Trophoblast cell (in vitro differentiated cells and primary cell): ENCODE measurements at regions not wholly inside any gene's neighbourhood (a gene's known extent, or its start where the extent isn't known, plus 50 kb on each side); places are given as distances from the start of the nearest gene placed in this dataset.

ENCODE experiments used
- DNase-seq, 2 donors: peaks; one replicate each; pipeline ENCODE4 v3.0.0-alpha.2; 2016
- H2AFZ ChIP-seq: 2 replicates; pipeline ENCODE4 v1.6.1; 2013; ENCODE audit warnings: low read length, moderate library complexity, mild to moderate bottlenecking; ENCODE audit not compliant: insufficient read depth, poor library complexity
- H2AK5ac ChIP-seq: 2 replicates; pipeline ENCODE4 v1.6.1; 2013; ENCODE audit warnings: mild to moderate bottlenecking, low read length
- H2BK120ac ChIP-seq: 2 replicates; pipeline ENCODE4 v1.6.1; 2013; ENCODE audit warnings: low read length, mild to moderate bottlenecking, moderate library complexity; ENCODE audit not compliant: insufficient read depth, poor library complexity
- H2BK12ac ChIP-seq: 2 replicates; pipeline ENCODE4 v1.6.1; 2013; ENCODE audit warnings: mild to moderate bottlenecking, low read length, moderate library complexity
- H2BK5ac ChIP-seq: 2 replicates; pipeline ENCODE4 v1.6.1; 2013; ENCODE audit warnings: low read length, low read depth, moderate library complexity, mild to moderate bottlenecking; ENCODE audit not compliant: poor library complexity
- H3K14ac ChIP-seq: 2 replicates; pipeline ENCODE4 v1.6.1; 2013; ENCODE audit warnings: mild to moderate bottlenecking, low read length
- H3K18ac ChIP-seq: 2 replicates; pipeline ENCODE4 v1.6.1; 2013; ENCODE audit warnings: mild to moderate bottlenecking, low read length
- H3K23ac ChIP-seq: 2 replicates; pipeline ENCODE4 v1.6.1; 2013; ENCODE audit warnings: low read length
- H3K27ac ChIP-seq: 2 replicates; pipeline ENCODE4 v1.5.1; 2013; ENCODE audit warnings: low read depth, mild to moderate bottlenecking, inconsistent platforms, low read length, moderate library complexity
- H3K27me3 ChIP-seq: 2 replicates; pipeline ENCODE4 v1.6.1; 2013; ENCODE audit warnings: inconsistent platforms, mild to moderate bottlenecking, low read length, moderate library complexity; ENCODE audit not compliant: insufficient read depth
- H3K36me3 ChIP-seq, 2 experiments: 1 replicate in 1 of 2; 2 replicates in 1 of 2; pipeline ENCODE4 v1.6.1; 2013; ENCODE audit warnings: low read length in 2 of 2, mild to moderate bottlenecking in 2 of 2, moderate library complexity in 1 of 2; ENCODE audit not compliant: insufficient read depth in 2 of 2, control insufficient read depth in 1 of 2
- H3K4ac ChIP-seq: 2 replicates; pipeline ENCODE4 v1.6.1; 2013; ENCODE audit warnings: low read depth, mild to moderate bottlenecking, low read length, moderate library complexity
- H3K4me1 ChIP-seq, 2 experiments: 1 replicate in 1 of 2; 2 replicates in 1 of 2; pipeline ENCODE4 v1.6.1; 2013; ENCODE audit warnings: low read length in 2 of 2, mild to moderate bottlenecking in 2 of 2, moderate library complexity in 1 of 2; ENCODE audit not compliant: insufficient read depth in 2 of 2, control insufficient read depth in 1 of 2
- H3K4me2 ChIP-seq: 2 replicates; pipeline ENCODE4 v1.6.1; 2013; ENCODE audit warnings: inconsistent platforms, mild to moderate bottlenecking, low read length, moderate library complexity
- H3K4me3 ChIP-seq: 2 replicates; pipeline ENCODE4 v1.5.1; 2013; ENCODE audit warnings: mild to moderate bottlenecking, low read depth, low read length, inconsistent platforms
- H3K79me1 ChIP-seq: one replicate; pipeline ENCODE4 v1.6.1; 2013; ENCODE audit warnings: low read length
- H3K79me2 ChIP-seq: 2 replicates; pipeline ENCODE4 v1.6.1; 2013; ENCODE audit warnings: low read length, mild to moderate bottlenecking; ENCODE audit not compliant: control insufficient read depth, insufficient read depth, poor library complexity
- H3K9ac ChIP-seq: 2 replicates; pipeline ENCODE4 v1.6.1; 2013; ENCODE audit warnings: mild to moderate bottlenecking, low read length
- H3K9me3 ChIP-seq: 2 replicates; pipeline ENCODE4 v1.6.1; 2013; ENCODE audit warnings: low read depth, mild to moderate bottlenecking, control low read depth, inconsistent platforms, low read length; ENCODE audit not compliant: insufficient read depth
- H4K12ac ChIP-seq: 2 replicates; pipeline ENCODE4 v1.6.1; 2013; ENCODE audit warnings: low read depth, mild to moderate bottlenecking, low read length, moderate library complexity
- H4K8ac ChIP-seq: 2 replicates; pipeline ENCODE4 v1.6.1; 2013; ENCODE audit warnings: low read depth, mild to moderate bottlenecking, low read length, moderate library complexity
- H4K91ac ChIP-seq: one replicate; pipeline ENCODE4 v1.6.1; 2013; ENCODE audit warnings: low read depth, mild to moderate bottlenecking, low read length, moderate library complexity
- WGBS: extraction: QIAGEN DNeasy Blood & Tissue Kit; methylation state at CpG from one replicate; pipeline ENCODE4 v1.1.7; 2013; ENCODE audit warnings: missing lambda C conversion rate; ENCODE audit not compliant: insufficient read length, insufficient coverage; ENCODE audit errors: extremely low coverage; 5-methylcytosine and 5-hydroxymethylcytosine counted together

DNA sequence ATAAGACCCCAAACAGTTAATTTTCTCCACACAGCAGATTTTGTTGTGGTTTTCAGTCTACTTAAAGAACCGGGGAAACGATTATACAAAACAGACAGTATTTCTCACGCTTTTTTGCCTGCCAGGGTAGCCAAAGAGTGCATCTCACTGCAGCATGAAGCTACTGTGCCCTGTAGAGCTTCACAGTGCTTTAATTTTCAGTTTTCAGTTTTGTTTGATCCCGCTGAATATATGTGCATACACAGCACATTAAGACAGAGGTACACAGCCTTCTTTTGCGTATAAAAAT is 215.0 kb downstream of the TEX29 start:
- Histone ChIP-seq H3K9ac (no peak overlapping the region), H2BK5ac (no peak overlapping the region), H3K27me3 (peaks cover 21% of the 10 kb centered on the region), H3K27ac (no peak overlapping the region), H4K8ac (no peak overlapping the region), H3K79me2 (no peaks in the 10 kb centered on the region), H3K36me3 (no peaks in the 10 kb centered on the region), H3K4me3 (no peak overlapping the region), H2AK5ac (no peak overlapping the region), H3K23ac (no peak overlapping the region), H3K18ac (no peak overlapping the region), H3K9me3 (no peaks in the 10 kb centered on the region), H2BK120ac (no peak overlapping the region), H3K14ac (no peak overlapping the region), H4K12ac (no peak overlapping the region), H3K4me2 (no peak overlapping the region), H3K79me1 (no peaks in the 10 kb centered on the region), H2AFZ (no peak overlapping the region), H3K4ac (no peak overlapping the region), H3K4me1 (no peaks in the 10 kb centered on the region), H4K91ac (no peak overlapping the region), H2BK12ac (no peak overlapping the region)
- no CpG with 5 or more reads among the region's 5 CpGs for WGBS
- DNase-seq = no peak

GRCh38 chr13:111536075-111536642 is 215.7 kb downstream of the TEX29 start:
- no peak overlapping the region for H2BK12ac ChIP-seq
- no peak for DNase-seq
- H2BK5ac ChIP-seq = no peak overlapping the region
- peaks cover 21% of the 10 kb centered on the region for H3K27me3 ChIP-seq
- WGBS = no CpG with 5 or more reads among the region's 11 CpGs
- H4K91ac ChIP-seq = no peak overlapping the region
- no peak overlapping the region for H3K14ac ChIP-seq
- H3K18ac ChIP-seq = no peak overlapping the region
- H3K4me2 ChIP-seq = no peak overlapping the region
- no peak overlapping the region for H2AFZ ChIP-seq
- H3K36me3 ChIP-seq = no peaks in the 10 kb centered on the region
- H3K9me3 ChIP-seq = no peaks in the 10 kb centered on the region
- H2AK5ac ChIP-seq = no peak overlapping the region
- H3K4me1 ChIP-seq = no peaks in the 10 kb centered on the region
- H3K4ac ChIP-seq = no peak overlapping the region
- no peak overlapping the region for H3K9ac ChIP-seq
- H3K27ac ChIP-seq = no peak overlapping the region
- no peak overlapping the region for H2BK120ac ChIP-seq
- H4K12ac ChIP-seq = no peak overlapping the region
- H4K8ac ChIP-seq = no peak overlapping the region
- no peak overlapping the region for H3K4me3 ChIP-seq
- H3K23ac ChIP-seq = no peak overlapping the region
- no peaks in the 10 kb centered on the region for H3K79me1 ChIP-seq
- H3K79me2 ChIP-seq = no peaks in the 10 kb centered on the region

DNA sequence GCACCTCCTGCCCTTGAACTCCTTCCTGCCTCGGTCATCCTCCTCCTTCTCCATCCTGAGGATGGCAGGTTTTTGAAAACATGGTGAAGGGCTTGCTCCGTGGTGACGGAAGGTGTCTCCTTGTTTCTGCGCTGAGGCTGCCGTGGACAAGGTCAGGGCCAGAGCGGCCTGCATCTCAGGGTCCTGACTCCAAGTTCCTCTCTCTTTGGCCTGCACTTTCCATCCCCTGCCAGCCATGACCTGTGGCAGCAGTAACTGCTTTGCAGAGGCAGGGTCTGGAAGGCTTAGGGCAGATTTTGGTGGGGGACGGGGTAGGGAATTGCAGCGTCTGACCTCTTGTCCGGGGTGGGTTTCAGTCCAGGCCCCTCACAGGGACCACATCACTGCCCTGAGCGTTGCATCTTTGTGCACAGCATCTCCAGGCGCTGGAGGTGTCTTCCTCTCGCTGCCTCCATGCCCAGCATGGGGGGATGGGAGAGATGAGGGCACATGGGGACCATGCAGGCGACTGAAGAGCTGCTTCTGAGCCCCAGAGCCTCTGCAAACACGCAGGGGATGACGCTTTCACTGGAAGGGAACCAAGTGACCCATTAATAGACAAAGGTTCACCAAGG is 216.8 kb downstream of the TEX29 start:
- Histone ChIP-seq H3K79me1 (no peaks in the 10 kb centered on the region), H4K12ac (no peak overlapping the region), H2BK5ac (no peak overlapping the region), H3K27me3 (peaks cover 19% of the 10 kb centered on the region), H2BK12ac (no peak overlapping the region), H3K27ac (no peak overlapping the region), H2AFZ (no peak overlapping the region), H4K91ac (no peak overlapping the region), H2AK5ac (no peak overlapping the region), H3K36me3 (no peaks in the 10 kb centered on the region), H3K4me1 (no peaks in the 10 kb centered on the region), H3K23ac (no peak overlapping the region), H3K4me2 (no peak overlapping the region), H3K9me3 (no peaks in the 10 kb centered on the region), H2BK120ac (no peak overlapping the region), H3K4ac (no peak overlapping the region), H3K4me3 (no peak overlapping the region), H4K8ac (no peak overlapping the region), H3K18ac (no peak overlapping the region), H3K79me2 (no peaks in the 10 kb centered on the region), H3K14ac (no peak overlapping the region), H3K9ac (no peak overlapping the region)
- WGBS = no CpG with 5 or more reads among the region's 15 CpGs
- DNase-seq = no peak

GRCh38 chr13:111537843-111538499 is 217.5 kb downstream of the TEX29 start:
- Histone ChIP-seq H3K9ac (no peak overlapping the region), H2BK120ac (no peak overlapping the region), H3K4me1 (no peaks in the 10 kb centered on the region), H3K18ac (no peak overlapping the region), H3K9me3 (no peaks in the 10 kb centered on the region), H3K79me2 (no peaks in the 10 kb centered on the region), H3K4ac (no peak overlapping the region), H4K8ac (no peak overlapping the region), H3K4me2 (no peak overlapping the region), H4K12ac (no peak overlapping the region), H3K14ac (no peak overlapping the region), H3K79me1 (no peaks in the 10 kb centered on the region), H3K27ac (no peak overlapping the region), H2AK5ac (no peak overlapping the region), H2BK12ac (no peak overlapping the region), H3K27me3 (peaks cover 18% of the 10 kb centered on the region), H4K91ac (no peak overlapping the region), H2BK5ac (no peak overlapping the region), H2AFZ (no peak overlapping the region), H3K36me3 (no peaks in the 10 kb centered on the region), H3K23ac (no peak overlapping the region), H3K4me3 (no peak overlapping the region)
- DNase-seq = no peak
- no CpG with 5 or more reads among the region's 15 CpGs for WGBS
